Posterior cingulate gyrus (tissue), 11 donors: ENCODE measurements at regions not wholly inside any gene's neighbourhood (a gene's known extent, or its start where the extent isn't known, plus 50 kb on each side); places are given as distances from the start of the nearest gene placed in this dataset.
"Not testable (repeated sequence)": the region's sequence is repeated elsewhere in the genome, so short reads cannot be mapped to it uniquely, and the experiment has no call there.

Experiments
- DNase-seq, 10 donors: peaks; one replicate each; pipeline versions ENCODE4 v3.0.0 to v3.0.0-alpha.2; 2020 to 2021; ENCODE audit warnings: mixed read lengths in 3 of 10
- intact Hi-C: fragments of 100-400 bp; cut with DNase I; formaldehyde crosslinking; loops from one replicate; pipeline ENCODE4 v1.15.1; 2023

DNA sequence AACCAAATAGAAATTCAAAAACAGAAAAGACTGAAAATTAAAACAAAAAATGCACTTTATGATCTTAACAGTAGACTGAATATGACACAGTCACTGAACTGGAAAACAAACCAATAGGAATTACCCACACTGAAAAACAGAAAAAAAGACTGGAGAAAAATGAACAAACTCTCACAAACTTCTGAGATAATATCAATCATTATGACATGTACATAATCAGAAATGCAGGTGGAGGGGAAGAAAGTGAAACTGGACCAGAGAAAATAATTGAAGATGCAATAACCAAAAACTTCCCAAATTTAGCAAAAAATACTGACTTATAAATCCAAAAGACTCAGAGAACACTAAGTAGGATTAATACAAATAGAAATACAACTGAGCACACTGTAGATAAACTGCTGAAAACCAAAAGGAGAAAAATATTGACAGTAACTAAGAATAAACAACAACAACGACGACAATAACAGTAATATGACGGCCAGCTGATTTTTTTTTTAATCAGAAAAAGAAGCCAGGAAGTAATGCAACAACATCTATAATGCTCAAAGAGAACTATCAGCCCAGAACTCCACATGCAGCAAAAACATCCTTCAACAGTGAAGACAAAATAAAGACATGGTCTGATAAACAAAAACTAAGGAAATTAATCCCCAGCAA, 108.1 kb downstream of the ZFAND4 start:
- intact Hi-C loops = no loop called here
- no peak for DNase-seq

DNA sequence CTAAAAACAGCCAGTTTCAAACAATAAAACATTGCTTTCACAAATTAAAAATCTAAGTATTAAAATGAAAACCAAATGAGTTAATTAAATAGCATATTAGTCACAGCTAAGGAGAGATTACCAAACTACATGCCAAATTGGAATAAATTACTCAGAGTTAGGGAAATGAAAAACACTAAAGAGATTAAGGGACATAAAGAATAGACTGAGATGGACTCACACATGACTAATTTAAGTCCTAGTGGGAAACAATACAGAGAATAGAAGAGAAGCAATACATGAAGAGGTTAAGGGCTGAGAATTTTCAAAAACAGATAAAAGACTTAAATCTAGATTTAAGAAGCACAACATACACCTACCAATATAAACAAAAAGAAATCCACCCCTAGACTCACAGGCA, 110.6 kb downstream of the ZFAND4 start:
- intact Hi-C loops = no loop called here

DNA sequence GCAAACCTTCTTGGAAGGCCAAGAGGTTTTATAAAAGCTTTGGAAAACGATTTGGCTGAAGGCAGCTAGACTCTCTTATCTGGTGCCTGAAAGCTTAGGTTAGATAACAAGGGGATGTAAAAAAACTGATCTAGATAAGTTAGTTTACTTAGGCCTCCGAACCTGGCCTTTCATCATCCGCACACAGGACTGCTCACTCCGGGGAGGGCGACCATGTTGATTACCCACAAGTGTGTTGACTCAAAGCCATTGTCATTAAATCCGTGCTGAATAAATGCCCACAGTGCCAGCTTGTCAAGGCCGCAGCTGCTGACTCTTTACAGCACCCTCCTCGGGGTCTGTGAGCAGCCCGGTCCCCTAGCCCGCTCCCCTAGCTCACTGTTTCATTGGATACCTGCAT, 112.3 kb downstream of the ZFAND4 start:
- intact Hi-C loops = no loop called here
- DNase-seq = no peak

More for the DNA sequence above, 110.6 kb downstream of the ZFAND4 start:
- DNase-seq = no peak

DNA sequence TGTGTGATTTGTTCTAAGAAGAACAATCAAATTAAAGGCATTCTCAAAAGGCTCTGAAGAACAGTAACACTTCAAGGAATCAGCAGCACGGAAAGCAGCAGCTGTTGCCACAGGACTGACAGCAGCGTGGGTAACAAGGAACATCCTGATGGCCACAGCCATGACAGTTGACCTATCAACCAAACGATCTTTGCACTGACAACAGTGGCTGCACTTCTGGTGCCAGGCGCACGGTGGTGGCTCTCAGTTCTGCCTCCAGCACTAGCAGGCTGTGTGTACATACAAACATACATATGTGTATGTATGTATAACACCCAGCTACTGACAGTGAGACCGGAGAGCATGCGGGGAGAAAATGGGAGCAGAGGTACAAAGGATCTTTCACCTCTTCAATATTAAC, 114.1 kb downstream of the ZFAND4 start:
- intact Hi-C loops = no loop called here
- DNase-seq = peak in 1 of 10 donors; percentile 27

DNA sequence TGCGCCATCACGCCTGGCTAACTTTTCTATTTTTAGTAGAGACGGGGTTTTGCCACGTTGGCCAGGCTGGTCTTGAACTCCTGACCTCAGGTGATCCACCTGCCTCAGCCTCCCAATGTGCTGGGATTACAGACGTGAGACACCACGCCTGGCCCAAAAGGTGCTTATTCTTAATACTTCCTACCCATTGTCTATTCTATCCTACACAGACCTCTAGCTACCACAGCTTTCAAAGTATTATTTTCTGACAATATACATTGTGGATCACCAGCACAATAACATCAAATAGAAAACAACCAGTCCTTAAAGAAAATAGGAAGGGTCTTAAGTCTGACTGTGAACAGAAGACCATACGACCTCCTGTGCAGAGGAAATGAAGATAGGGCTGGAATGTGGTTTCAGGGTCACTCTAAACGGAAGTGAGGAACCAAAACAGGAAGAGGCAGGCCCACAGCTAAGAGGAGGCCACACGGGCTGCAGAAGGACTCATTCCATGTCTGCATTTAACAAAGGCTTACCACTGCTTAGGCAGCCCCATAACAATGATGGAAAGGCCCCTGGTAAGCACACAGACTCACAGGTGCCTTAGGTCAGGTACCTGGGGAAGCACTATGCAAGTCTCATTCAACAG, 115.2 kb downstream of the ZFAND4 start:
- DNase-seq = no peak
- intact Hi-C loops = no loop called here

DNA sequence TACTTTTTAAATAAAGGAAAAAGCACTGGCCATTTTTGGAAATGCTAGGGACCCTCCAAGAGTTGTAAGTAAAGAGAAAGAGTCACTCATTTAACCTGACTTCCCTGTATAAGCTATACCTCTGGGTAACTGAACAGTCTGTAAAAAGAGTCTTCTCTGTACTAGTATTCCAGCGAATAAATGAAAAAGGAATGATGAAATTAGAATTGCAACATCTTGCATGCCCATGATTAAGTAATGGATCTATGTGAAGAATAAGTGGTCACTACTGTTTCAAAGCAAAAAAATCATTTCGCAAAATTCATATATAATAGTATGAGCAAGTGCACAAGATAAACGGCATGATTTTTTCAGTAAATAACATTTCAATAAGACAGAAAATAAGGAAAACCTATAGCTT, 116.8 kb downstream of the ZFAND4 start:
- intact Hi-C loops = no loop called here
- DNase-seq = no peak

- intact Hi-C loops = not testable (repeated sequence)
Measured at GRCh38 chr10:45555332-45555731, 117.2 kb downstream of the ZFAND4 start.

DNA sequence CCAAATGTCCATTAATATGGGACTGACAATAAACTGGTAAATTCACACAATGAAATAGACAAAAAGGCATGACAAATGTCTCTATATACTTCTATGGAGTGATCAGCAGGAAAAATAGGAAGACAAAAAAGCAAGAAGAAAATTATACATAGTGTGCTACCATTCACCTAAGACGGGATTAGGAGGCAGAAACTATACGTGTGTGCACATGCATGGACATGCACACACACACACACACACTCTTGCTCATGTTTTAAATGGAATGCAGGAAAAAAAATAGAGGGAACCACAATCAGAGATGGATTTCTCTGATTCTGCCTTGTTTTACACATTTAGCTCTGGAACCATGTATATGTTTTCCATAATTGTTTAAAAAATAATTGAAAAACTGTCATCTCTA, 119.0 kb downstream of the ZFAND4 start:
- DNase-seq = no peak
- intact Hi-C loops = no loop called here

More at GRCh38 chr10:45555332-45555731, 117.2 kb downstream of the ZFAND4 start:
- DNase-seq = not testable (repeated sequence)

- DNase-seq = no peak
- intact Hi-C loops = no loop called here
Measured at GRCh38 chr10:45553155-45553554, 119.4 kb downstream of the ZFAND4 start.

DNA sequence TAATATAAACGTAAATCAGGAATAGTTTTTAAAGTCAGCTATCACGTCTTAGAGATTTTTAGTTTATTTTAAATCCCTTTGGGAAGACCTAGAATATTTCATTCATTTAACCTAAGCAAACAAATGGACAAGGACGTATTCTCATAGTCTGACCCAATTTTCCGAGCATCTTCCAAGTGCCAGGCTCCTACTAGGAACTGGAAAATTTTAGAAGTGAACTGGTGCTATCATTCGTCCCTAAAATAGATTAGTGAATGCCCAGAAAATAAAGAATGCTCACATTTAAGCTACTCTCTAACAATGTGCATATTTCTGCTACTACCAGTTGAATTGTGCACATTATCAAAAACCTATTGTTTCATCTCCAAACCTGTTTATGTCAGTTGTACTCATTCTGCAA, 120.1 kb downstream of the ZFAND4 start:
- no peak for DNase-seq
- intact Hi-C loops = no loop called here

- intact Hi-C loops = no loop called here
Measured at GRCh38 chr10:45550903-45551786, 121.4 kb downstream of the ZFAND4 start.

GRCh38 chr10:45548068-45548467, 124.5 kb downstream of the ZFAND4 start:
- no peak for DNase-seq
- intact Hi-C loops = no loop called here

More at GRCh38 chr10:45550903-45551786, 121.4 kb downstream of the ZFAND4 start:
- no peak for DNase-seq

- no peak for DNase-seq
- intact Hi-C loops = no loop called here
Measured at GRCh38 chr10:45547207-45547606, 125.4 kb downstream of the ZFAND4 start.

GRCh38 chr10:45545150-45545549, 127.4 kb downstream of the ZFAND4 start:
- intact Hi-C loops = no loop called here
- no peak for DNase-seq

GRCh38 chr10:45544191-45544590, 128.4 kb downstream of the ZFAND4 start:
- no peak for DNase-seq

DNA sequence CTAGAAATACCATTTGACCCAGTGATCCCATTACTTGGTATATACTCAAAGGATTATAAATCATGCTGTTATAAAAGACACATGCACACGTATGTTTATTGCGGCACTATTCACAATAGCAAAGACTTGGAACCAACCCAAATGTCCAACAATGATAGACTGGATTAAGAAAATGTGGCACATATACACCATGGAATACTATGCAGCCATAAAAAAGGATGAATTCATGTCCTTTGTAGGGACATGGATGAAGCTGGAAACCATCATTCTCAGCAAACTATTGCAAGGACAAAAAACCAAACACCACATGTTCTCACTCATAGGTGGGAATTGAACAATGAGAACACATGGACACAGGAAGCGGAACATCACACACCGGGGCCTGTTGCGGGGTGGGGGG, 131.5 kb downstream of the ZFAND4 start:
- DNase-seq, intact Hi-C loops: not testable (repeated sequence)

More at GRCh38 chr10:45544191-45544590, 128.4 kb downstream of the ZFAND4 start:
- intact Hi-C loops = no loop called here

DNA sequence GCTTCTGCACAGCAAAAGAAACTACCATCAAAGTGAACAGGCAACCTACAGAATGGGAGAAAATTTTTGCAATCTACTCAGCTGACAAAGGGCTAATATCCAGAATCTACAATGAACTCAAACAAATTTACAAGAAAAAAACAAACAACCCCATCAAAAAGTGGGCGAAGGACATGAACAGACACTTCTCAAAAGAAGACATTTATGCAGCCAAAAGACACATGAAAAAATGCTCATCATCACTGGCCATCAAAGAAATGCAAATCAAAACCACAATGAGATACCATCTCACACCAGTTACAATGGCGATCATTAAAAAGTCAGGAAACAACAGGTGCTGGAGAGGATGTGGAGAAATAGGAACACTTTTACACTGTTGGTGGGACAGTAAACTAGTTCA, 132.0 kb downstream of the ZFAND4 start:
- DNase-seq, intact Hi-C loops: not testable (repeated sequence)

- intact Hi-C loops, DNase-seq: not testable (repeated sequence)
Measured at GRCh38 chr10:45539569-45539968, 133.0 kb downstream of the ZFAND4 start.

GRCh38 chr10:45534572-45534971, 138.0 kb downstream of the ZFAND4 start:
- intact Hi-C loops = no loop called here

DNA sequence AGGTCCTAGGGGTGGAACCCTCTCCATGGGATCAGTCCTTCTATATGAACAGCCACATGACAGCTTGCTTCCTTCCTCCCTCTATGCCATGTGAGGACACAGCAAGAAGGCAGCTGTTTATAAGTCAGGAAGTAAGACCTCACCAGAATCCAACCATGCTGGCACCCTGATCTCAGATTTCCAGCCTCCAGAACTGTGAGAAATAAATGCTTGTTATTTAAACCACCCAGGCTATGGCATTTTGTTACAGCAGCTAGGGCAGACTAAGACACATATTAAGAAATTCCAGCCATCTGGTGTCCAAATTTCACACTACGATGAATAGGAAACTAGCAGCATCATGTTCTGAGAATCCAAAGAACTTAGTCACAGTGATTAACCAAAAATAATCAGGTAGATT, 140.1 kb downstream of the ZFAND4 start:
- intact Hi-C loops = no loop called here

More at GRCh38 chr10:45534572-45534971, 138.0 kb downstream of the ZFAND4 start:
- no peak for DNase-seq

GRCh38 chr10:45526309-45526905, 146.2 kb downstream of the ZFAND4 start:
- intact Hi-C loops = no loop called here
- DNase-seq = peak in 2 of 10 donors; percentile 57 to 85

More for the DNA sequence above, 140.1 kb downstream of the ZFAND4 start:
- no peak for DNase-seq
